RPMI7951 (cell line): ENCODE measurements at regions not wholly inside any gene's neighbourhood (a gene's known extent, or its start where the extent isn't known, plus 50 kb on each side); places are given as distances from the start of the nearest gene placed in this dataset.
A peak's percentile ranks its signal among the peaks of the same experiment; 100 is the strongest.

Experiments used
- DNase-seq: peaks from one replicate; pipeline ENCODE4 v3.0.0-alpha.2; 2012; ENCODE audit warnings: low read depth

GRCh38 chr18:23386317-23386716 is 66.8 kb upstream of the RIOK3 start:
- DNase-seq = no peak

DNA sequence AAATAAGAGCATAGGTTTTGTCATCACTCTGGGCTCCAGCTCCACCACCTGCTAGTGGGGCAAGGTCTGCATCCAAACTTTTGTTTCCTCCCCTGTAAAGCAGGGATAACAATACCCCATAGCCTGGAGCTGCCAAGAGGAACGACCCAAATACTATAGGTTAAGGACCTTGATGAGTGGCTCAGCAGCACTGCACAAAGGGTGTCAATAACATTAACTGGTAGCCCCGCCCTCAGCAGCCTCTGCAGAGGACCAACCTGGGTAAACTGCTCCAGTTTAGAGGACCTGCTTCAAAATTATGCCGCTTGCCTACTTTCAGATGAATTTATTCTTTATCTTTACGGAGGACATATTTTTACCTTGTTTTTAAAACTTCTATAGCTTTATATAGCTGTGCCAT is 65.8 kb upstream of the RIOK3 start:
- no peak for DNase-seq

- DNase-seq = no peak
Measured at GRCh38 chr18:23388357-23388756, 64.7 kb upstream of the RIOK3 start.

GRCh38 chr18:23391156-23391555 is 61.9 kb upstream of the RIOK3 start:
- DNase-seq = no peak

DNA sequence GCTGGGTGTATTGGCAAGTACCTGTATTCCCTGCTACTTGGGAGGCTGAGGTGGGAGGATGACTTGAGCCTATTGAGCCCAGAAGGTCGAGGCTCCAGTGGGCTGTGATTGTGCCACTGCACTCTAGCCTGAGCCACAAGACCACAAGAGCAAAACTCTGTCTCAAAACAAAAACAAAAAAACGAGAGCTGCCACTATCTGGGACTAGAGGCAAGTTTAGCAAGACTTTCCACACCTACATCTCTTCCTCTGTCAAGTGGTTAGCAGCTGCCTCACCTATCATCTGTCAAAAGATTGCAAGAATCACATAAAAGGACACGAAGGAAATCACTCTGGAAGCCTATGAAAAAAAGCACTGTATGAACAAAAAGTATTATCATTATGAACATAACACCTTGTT is 55.2 kb upstream of the RIOK3 start:
- no peak for DNase-seq

GRCh38 chr18:23398401-23398800 is 54.7 kb upstream of the RIOK3 start:
- DNase-seq = no peak

DNA sequence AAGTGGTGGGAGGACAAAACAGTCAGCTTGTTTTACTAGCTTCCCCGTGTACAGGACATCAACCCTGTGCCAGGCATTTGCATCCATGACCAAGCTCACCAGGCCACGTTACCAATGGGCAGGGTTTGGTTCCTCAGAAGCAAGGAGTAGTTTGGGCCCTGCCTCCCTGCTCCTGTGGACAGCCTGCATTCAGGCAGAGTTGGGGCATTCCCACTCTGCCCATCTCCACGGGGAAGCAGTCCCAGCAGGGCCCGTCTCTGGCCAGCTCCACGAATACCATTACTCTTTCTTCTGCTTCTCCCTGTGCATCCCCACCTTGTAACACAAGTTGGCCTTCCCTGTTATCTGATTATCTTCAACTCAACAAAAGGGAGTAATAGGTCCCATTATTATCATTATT is 54.0 kb upstream of the RIOK3 start:
- no peak for DNase-seq

GRCh38 chr18:23400918-23401317 is 52.2 kb upstream of the RIOK3 start:
- no peak for DNase-seq

GRCh38 chr18:23401400-23402347 is 51.4 kb upstream of the RIOK3 start:
- DNase-seq = peak; percentile 72
